ENCODE measurements at regions not wholly inside any gene's neighbourhood (a gene's known extent, or its start where the extent isn't known, plus 50 kb on each side); places are given as distances from the start of the nearest gene placed in this dataset.

DNA sequence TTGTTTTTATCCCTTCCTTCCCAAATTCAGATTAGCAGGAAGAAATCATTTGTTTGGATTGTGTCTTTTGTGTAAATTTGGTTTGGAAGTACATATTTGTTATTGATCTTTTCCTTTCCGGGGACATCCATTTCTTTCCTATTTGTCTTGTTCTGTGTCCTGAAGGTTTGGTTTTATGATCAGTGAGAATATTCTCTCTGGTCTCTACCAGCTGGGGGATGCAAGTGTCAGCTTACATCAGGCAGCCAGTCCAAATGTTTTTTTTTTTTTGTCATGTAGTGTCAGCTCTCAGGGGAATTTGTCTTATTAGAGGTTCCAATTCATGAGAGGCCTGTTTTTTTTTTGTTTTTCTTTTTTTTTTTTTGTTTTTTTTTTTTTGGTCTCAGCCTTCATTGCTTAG is 479.2 kb upstream of the LRRC7 start:
- TF ChIP-seq POLR2A (IDR thresholded peaks at IDR 0.05), result no peak
- TF ChIP-seq, protein P1, sequence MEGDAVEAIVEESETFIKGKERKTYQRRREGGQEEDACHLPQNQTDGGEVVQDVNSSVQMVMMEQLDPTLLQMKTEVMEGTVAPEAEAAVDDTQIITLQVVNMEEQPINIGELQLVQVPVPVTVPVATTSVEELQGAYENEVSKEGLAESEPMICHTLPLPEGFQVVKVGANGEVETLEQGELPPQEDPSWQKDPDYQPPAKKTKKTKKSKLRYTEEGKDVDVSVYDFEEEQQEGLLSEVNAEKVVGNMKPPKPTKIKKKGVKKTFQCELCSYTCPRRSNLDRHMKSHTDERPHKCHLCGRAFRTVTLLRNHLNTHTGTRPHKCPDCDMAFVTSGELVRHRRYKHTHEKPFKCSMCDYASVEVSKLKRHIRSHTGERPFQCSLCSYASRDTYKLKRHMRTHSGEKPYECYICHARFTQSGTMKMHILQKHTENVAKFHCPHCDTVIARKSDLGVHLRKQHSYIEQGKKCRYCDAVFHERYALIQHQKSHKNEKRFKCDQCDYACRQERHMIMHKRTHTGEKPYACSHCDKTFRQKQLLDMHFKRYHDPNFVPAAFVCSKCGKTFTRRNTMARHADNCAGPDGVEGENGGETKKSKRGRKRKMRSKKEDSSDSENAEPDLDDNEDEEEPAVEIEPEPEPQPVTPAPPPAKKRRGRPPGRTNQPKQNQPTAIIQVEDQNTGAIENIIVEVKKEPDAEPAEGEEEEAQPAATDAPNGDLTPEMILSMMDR (IDR thresholded peaks at IDR 0.05 in 4 of 5, conservative IDR thresholded peaks at IDR 0.05 in 1 of 5), result no peak

Data from gastrocnemius medialis (tissue), 4 donors.